ENCODE measurements at regions not wholly inside any gene's neighbourhood (a gene's known extent, or its start where the extent isn't known, plus 50 kb on each side); places are given as distances from the start of the nearest gene placed in this dataset.

DNA sequence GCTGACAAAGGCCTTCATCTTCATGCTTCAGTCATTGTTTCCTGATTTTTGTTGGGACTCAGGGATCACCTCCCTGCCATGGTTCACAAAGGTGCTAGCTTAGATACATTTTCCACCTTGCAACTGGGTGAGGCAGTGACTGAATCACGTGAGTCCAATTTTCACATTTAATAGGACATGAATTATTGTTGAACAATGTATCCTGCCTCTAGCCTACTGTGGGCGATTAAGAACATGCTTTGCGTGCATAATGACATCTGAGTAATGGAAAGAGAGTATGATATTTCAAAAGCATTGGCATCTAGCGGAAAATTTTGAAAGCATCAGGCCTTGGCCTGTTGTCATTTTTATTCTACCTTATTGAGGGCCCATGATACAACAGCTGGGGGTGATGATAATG is 199.2 kb upstream of the JAG1 start:
- no peak overlapping the region for H3K9ac ChIP-seq (replicated peaks in 1 of 4; ENCODE audit: extremely low read depth in 1 of 4, low read depth in 3 of 4, low read length in 3 of 4)
- no peak overlapping the region for H3K4ac ChIP-seq (replicated peaks; ENCODE audit: insufficient read length, low read depth, low read length)
- TF ChIP-seq NRF1 (IDR thresholded peaks at IDR 0.05; ENCODE audit: low read depth, low read length) = no peak
- ChIA-PET POLR2A (ENCODE audit: partially characterized antibody) (no interaction called here), CTCF (ENCODE audit: partially characterized antibody) (interaction anchor here (0.8 kb wide), 1 partner anchor 199 kb away, joined by 3 read pairs; no protein-coding TSS in a partner anchor)
- no peak overlapping the region for H3K23ac ChIP-seq (ENCODE audit: insufficient read length)
- no peaks in the 10 kb centered on the region for H3K79me2 ChIP-seq (ENCODE audit: control insufficient read depth in 1 of 2, insufficient read depth in 2 of 2, low read length in 2 of 2)
- no peak overlapping the region for H4K5ac ChIP-seq (ENCODE audit: insufficient read length, low read depth, low read length)
- no peak overlapping the region for H3K18ac ChIP-seq (ENCODE audit: extremely low read depth, low read length)
- no peak overlapping the region for H2BK120ac ChIP-seq (replicated peaks; ENCODE audit: low read depth, low read length)
- H3K79me1 ChIP-seq (ENCODE audit: low read depth, low read length) = no peaks in the 10 kb centered on the region
- no peaks in the 10 kb centered on the region for H3K4me1 ChIP-seq (replicated peaks in 1 of 4; ENCODE audit: control insufficient read depth in 3 of 4, insufficient read depth in 4 of 4, low read length in 3 of 4)
- no peaks in the 10 kb centered on the region for H3K36me3 ChIP-seq (ENCODE audit: control insufficient read depth in 2 of 4, insufficient read depth in 4 of 4, low read length in 3 of 4)
- FAIRE-seq (no peak), DNase-seq (ENCODE audit: low read depth in 1 of 2, low spot score in 2 of 2) (no peak)
- H3K14ac ChIP-seq (ENCODE audit: insufficient read length) = no peak overlapping the region
- no peak overlapping the region for H2AK5ac ChIP-seq (ENCODE audit: low read depth, low read length)
- no peaks in the 10 kb centered on the region for H3K23me2 ChIP-seq (ENCODE audit: low read depth, low read length)
- 88% methylated on average over 4 of the region's 4 CpGs; no CpG with 5 or more reads in 1 of the 2 experiments for WGBS, 2 experiments (ENCODE audit: extremely low coverage in 1 of 2, insufficient coverage in 1 of 2, insufficient read length in 1 of 2, insufficient replicate concordance in 2 of 2, low coverage in 1 of 2, low lambda C conversion rate in 2 of 2, missing lambda C conversion rate in 1 of 2)
- H2BK20ac ChIP-seq (ENCODE audit: low read length) = no peak overlapping the region
- H4K91ac ChIP-seq (replicated peaks; ENCODE audit: insufficient read length, low read length) = no peak overlapping the region
- 0 out of 4 replicates have a peak, but pooled peaks cover 0 to 4% of the 10 kb centered on the region in 2 experiments for H3K9me3 ChIP-seq (ENCODE audit: insufficient read depth in 2 of 2, low read depth in 1 of 2, low read length in 1 of 2)
- H3K4me2 ChIP-seq (ENCODE audit: insufficient read depth in 1 of 2, low read depth in 2 of 2, low read length in 2 of 2) = no peak overlapping the region
- no peaks in the 10 kb centered on the region for H3K27me3 ChIP-seq (replicated peaks in 1 of 4; ENCODE audit: control insufficient read depth in 3 of 4, extremely low read depth in 1 of 4, insufficient read depth in 3 of 4, low read length in 3 of 4)
- H4K8ac ChIP-seq (ENCODE audit: extremely low read depth, insufficient read depth, low read length) = no peak overlapping the region
- H3K56ac ChIP-seq (replicated peaks; ENCODE audit: insufficient read length, low read depth, low read length) = no peak overlapping the region
- no peak overlapping the region for H2BK12ac ChIP-seq (ENCODE audit: low read depth, low read length)
- no peak overlapping the region for H3K27ac ChIP-seq (ENCODE audit: low read depth, low read length)
- no peak overlapping the region for H2AFZ ChIP-seq (ENCODE audit: low read length)
- no peak overlapping the region for H2BK5ac ChIP-seq (ENCODE audit: low read depth, low read length)
- no peak overlapping the region for H2BK15ac ChIP-seq (ENCODE audit: low read length)
- H3K4me3 ChIP-seq (ENCODE audit: extremely low read depth in 1 of 4, insufficient read depth in 2 of 4, low read depth in 3 of 4, low read length in 4 of 4) = no peak overlapping the region
- no peaks in the 10 kb centered on the region for H4K20me1 ChIP-seq (replicated peaks in 1 of 2; ENCODE audit: control insufficient read depth in 1 of 2, insufficient read depth in 2 of 2, low read length in 2 of 2)

All from H1 (cell line).